Keratinocyte (primary cell): ENCODE measurements at regions not wholly inside any gene's neighbourhood (a gene's known extent, or its start where the extent isn't known, plus 50 kb on each side); places are given as distances from the start of the nearest gene placed in this dataset.
A peak's percentile ranks its signal among the peaks of the same experiment; 100 is the strongest.

Source experiments
- DNase-seq: peaks from one replicate; pipeline ENCODE4 v3.0.0-alpha.2; 2011; ENCODE audit warnings: low read depth, missing footprints, low spot score
- FAIRE-seq: peaks from 2 replicates; lab custom pipeline; 2011; peaks lifted over from hg19 to GRCh38; lab: Jason Lieb, UNC
- H2AFZ ChIP-seq: 2 replicates; pipeline ENCODE4 v1.6.0; 2012; ENCODE audit warnings: low read length, control low read depth, inconsistent platforms; ENCODE audit not compliant: control insufficient read depth
- H3K27ac ChIP-seq: 2 replicates; pipeline ENCODE4 v1.5.1; 2011; ENCODE audit warnings: low read length; ENCODE audit not compliant: control insufficient read depth, insufficient read depth
- H3K27me3 ChIP-seq: 3 replicates; pipeline ENCODE4 v1.6.0; 2011; ENCODE audit warnings: low read length; ENCODE audit not compliant: control insufficient read depth, insufficient read depth; ENCODE audit errors: extremely low read depth
- H3K36me3 ChIP-seq, 2 experiments: 2 replicates in 1 of 2; 3 replicates in 1 of 2; pipeline ENCODE4 v1.5.1; 2011; ENCODE audit warnings: low read length in 2 of 2, mild to moderate bottlenecking in 1 of 2; ENCODE audit not compliant: control insufficient read depth in 2 of 2, insufficient read depth in 2 of 2; ENCODE audit errors: extremely low read depth in 1 of 2
- H3K4me1 ChIP-seq: 3 replicates; pipeline ENCODE4 v1.5.1; 2011; ENCODE audit warnings: low read length; ENCODE audit not compliant: control insufficient read depth, insufficient read depth; ENCODE audit errors: extremely low read depth
- H3K4me2 ChIP-seq: 3 replicates; pipeline ENCODE4 v1.6.0; 2011; ENCODE audit warnings: low read depth, low read length; ENCODE audit not compliant: control insufficient read depth, insufficient read depth; ENCODE audit errors: extremely low read depth
- H3K4me3 ChIP-seq, 3 experiments: fragments of 200-600 bp in 1 of 3; sonication (generic) in 1 of 3; 2 replicates in 2 of 3; 3 replicates in 1 of 3; pipeline ENCODE4 v1.5.1; 2011 to 2016; ENCODE audit warnings: low read length in 3 of 3, mild to moderate bottlenecking in 3 of 3, control low read depth in 2 of 3, inconsistent platforms in 1 of 3, low read depth in 1 of 3, mixed read lengths in 1 of 3, mixed run types in 1 of 3, moderate library complexity in 1 of 3; ENCODE audit not compliant: control insufficient read depth in 2 of 3, insufficient read depth in 2 of 3; ENCODE audit errors: extremely low read depth in 1 of 3
- H3K79me2 ChIP-seq: 2 replicates; pipeline ENCODE4 v1.6.0; 2012; ENCODE audit warnings: low read length; ENCODE audit not compliant: control insufficient read depth, insufficient read depth
- H3K9ac ChIP-seq: 3 replicates; pipeline ENCODE4 v1.6.0; 2011; ENCODE audit warnings: low read length; ENCODE audit not compliant: control insufficient read depth, insufficient read depth; ENCODE audit errors: extremely low read depth
- H3K9me1 ChIP-seq: 3 replicates; pipeline ENCODE4 v1.6.0; 2011; ENCODE audit warnings: low read length; ENCODE audit not compliant: control insufficient read depth, insufficient read depth; ENCODE audit errors: extremely low read depth
- H3K9me3 ChIP-seq: 2 replicates; pipeline ENCODE4 v1.5.1; 2012; ENCODE audit warnings: low read depth, low read length; ENCODE audit not compliant: control insufficient read depth
- H4K20me1 ChIP-seq: 3 replicates; pipeline ENCODE4 v1.6.0; 2011; ENCODE audit warnings: low read length; ENCODE audit not compliant: control insufficient read depth, insufficient read depth; ENCODE audit errors: extremely low read depth
- EZH2 ChIP-seq: IDR thresholded peaks from one replicate; pipeline ENCODE4 v1.6.1; 2012; ENCODE audit warnings: inconsistent platforms, mild to moderate bottlenecking, low read length, moderate library complexity
- dilution Hi-C: fragments of 300-500 bp; cut with MboI; formaldehyde crosslinking; loops from one replicate; pipeline ENCODE4 v1.7.0; 2020; ENCODE audit warnings: low sequenced_read_pairs; ENCODE audit not compliant: extremely low pct_ligation_motif_present
- TF ChIP-seq, protein P1 (sequence below), 3 experiments: IDR thresholded peaks in 1 of 3; conservative IDR thresholded peaks in 1 of 3; optimal IDR thresholded peaks in 1 of 3; 2 replicates in 2 of 3; 3 replicates in 1 of 3; pipeline versions ENCODE3 to v1.5.1; 2011; ENCODE audit warnings: low read length in 3 of 3, mild to moderate bottlenecking in 3 of 3, moderate library complexity in 2 of 3, control low read depth in 1 of 3, inconsistent platforms in 1 of 3; ENCODE audit not compliant: insufficient read depth in 2 of 3; ENCODE audit errors: extremely low read depth in 1 of 3

DNA sequence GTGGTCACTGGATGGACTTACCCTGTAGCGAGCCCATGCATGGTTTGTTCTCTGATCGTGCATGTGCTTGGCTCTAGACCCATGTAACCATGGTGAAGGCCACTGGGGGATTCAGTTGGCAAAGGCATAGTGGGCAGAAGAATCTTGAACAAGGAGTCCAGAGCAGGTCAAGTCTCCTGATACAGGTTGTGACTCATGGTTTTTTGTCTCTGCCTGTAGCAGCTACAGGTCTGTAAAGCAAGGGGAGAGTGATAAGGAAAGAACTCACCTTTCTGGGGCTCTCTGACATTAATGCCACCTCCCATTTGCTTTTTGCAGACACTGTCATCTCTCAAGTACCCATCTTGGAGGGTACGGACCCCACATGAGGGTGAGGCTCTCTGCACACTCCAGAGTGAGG is 153.4 kb upstream of the CAMK1G start:
- H2AFZ ChIP-seq = no peak overlapping the region
- peak overlapping the region; percentile 99 for H3K4me2 ChIP-seq
- H3K9me1 ChIP-seq = no peaks in the 10 kb centered on the region
- DNase-seq (no peak), FAIRE-seq (peak; percentile 68)
- H3K4me1 ChIP-seq = peaks cover 46% of the 10 kb centered on the region
- H3K9ac ChIP-seq = peak overlapping the region; percentile 98
- H3K9me3 ChIP-seq = no peaks in the 10 kb centered on the region
- no peaks in the 10 kb centered on the region for H3K27me3 ChIP-seq
- TF ChIP-seq, protein P1, sequence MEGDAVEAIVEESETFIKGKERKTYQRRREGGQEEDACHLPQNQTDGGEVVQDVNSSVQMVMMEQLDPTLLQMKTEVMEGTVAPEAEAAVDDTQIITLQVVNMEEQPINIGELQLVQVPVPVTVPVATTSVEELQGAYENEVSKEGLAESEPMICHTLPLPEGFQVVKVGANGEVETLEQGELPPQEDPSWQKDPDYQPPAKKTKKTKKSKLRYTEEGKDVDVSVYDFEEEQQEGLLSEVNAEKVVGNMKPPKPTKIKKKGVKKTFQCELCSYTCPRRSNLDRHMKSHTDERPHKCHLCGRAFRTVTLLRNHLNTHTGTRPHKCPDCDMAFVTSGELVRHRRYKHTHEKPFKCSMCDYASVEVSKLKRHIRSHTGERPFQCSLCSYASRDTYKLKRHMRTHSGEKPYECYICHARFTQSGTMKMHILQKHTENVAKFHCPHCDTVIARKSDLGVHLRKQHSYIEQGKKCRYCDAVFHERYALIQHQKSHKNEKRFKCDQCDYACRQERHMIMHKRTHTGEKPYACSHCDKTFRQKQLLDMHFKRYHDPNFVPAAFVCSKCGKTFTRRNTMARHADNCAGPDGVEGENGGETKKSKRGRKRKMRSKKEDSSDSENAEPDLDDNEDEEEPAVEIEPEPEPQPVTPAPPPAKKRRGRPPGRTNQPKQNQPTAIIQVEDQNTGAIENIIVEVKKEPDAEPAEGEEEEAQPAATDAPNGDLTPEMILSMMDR (optimal IDR thresholded peaks at IDR 0.05 in 1 of 3, IDR thresholded peaks at IDR 0.05 in 1 of 3, conservative IDR thresholded peaks at IDR 0.05 in 1 of 3; ENCODE audit: extremely low read depth in 1 of 3, insufficient read depth in 2 of 3, low read length in 3 of 3) = no peak
- TF ChIP-seq EZH2 = no peak
- H4K20me1 ChIP-seq = peaks cover 3% of the 10 kb centered on the region
- H3K4me3 ChIP-seq = peak overlapping the region; percentile 63 to 88 (median 72)
- dilution Hi-C loops = no loop called here
- H3K27ac ChIP-seq = peak overlapping the region; percentile 85
- H3K36me3 ChIP-seq = peaks cover 13 to 28% of the 10 kb centered on the region in 2 experiments
- peaks cover 25% of the 10 kb centered on the region for H3K79me2 ChIP-seq

DNA sequence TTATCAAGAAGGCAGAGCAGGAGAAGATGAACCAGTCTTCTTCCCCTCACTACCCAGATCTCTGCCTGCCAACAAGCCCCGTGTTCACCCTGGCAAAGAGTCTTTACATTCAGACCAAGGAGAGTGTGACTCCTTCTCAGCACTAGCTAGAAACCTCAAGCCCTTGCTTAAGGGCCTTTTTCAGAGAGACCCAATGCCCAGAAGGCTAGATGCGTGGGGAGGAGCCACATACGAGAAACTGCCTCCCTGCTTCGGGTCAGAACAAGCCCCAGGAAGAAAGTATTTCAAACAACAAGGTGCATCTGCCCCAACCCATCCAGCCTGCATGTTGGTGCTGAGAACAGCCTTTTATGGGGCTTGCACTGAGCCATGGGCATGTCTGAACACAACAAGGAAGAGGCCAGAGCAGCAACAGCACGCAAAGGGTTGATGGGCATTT is 152.7 kb upstream of the CAMK1G start:
- Histone ChIP-seq H3K79me2 (peaks cover 25% of the 10 kb centered on the region), H3K4me2 (peak overlapping the region; percentile 99), H3K9me1 (no peaks in the 10 kb centered on the region), H2AFZ (no peak overlapping the region), H4K20me1 (peaks cover 3% of the 10 kb centered on the region), H3K4me3 (peak overlapping the region; percentile 63 to 88 (median 72)), H3K27ac (peak overlapping the region; percentile 85), H3K4me1 (peaks cover 52% of the 10 kb centered on the region), H3K9ac (peak overlapping the region; percentile 98), H3K27me3 (no peaks in the 10 kb centered on the region), H3K36me3 (peaks cover 13 to 28% of the 10 kb centered on the region in 2 experiments), H3K9me3 (no peaks in the 10 kb centered on the region)
- dilution Hi-C loops = no loop called here
- TF ChIP-seq, protein P1 (optimal IDR thresholded peaks at IDR 0.05 in 1 of 3, IDR thresholded peaks at IDR 0.05 in 1 of 3, conservative IDR thresholded peaks at IDR 0.05 in 1 of 3; ENCODE audit: extremely low read depth in 1 of 3, insufficient read depth in 2 of 3, low read length in 3 of 3) = no peak
- TF ChIP-seq EZH2 = no peak
- no peak for DNase-seq
- no peak for FAIRE-seq
